Sigmoid colon (tissue), 4 donors: ENCODE measurements at regions not wholly inside any gene's neighbourhood (a gene's known extent, or its start where the extent isn't known, plus 50 kb on each side); places are given as distances from the start of the nearest gene placed in this dataset.

Experiments used
- CTCF ChIP-seq, 4 experiments: fragments of 450-650 bp in 3 of 4; fragments of 200-600 bp in 1 of 4; IDR thresholded peaks; one replicate each; pipeline ENCODE4 v1.5.1; 2016 to 2019; ENCODE audit warnings: antibody characterized with exemption in 4 of 4, mild to moderate bottlenecking in 3 of 4, moderate library complexity in 2 of 4
- EP300 ChIP-seq, 4 donors: sonication (generic); formaldehyde crosslinking; IDR thresholded peaks; one replicate each; pipeline ENCODE4 v1.6.1; 2017; ENCODE audit warnings: antibody characterized with exemption in 4 of 4
- POLR2A ChIP-seq, 2 donors: fragments of 450-650 bp; IDR thresholded peaks; one replicate each; pipeline ENCODE4 v1.6.1; 2016; ENCODE audit warnings: antibody characterized with exemption in 2 of 2, mild to moderate bottlenecking in 2 of 2, moderate library complexity in 2 of 2
- POLR2AphosphoS5 ChIP-seq, 4 donors: sonication (generic); formaldehyde crosslinking; IDR thresholded peaks; one replicate each; pipeline ENCODE4 v1.6.1; 2017; ENCODE audit warnings: antibody characterized with exemption in 4 of 4

GRCh38 chr15:39296955-39297354 lies 283.9 kb upstream of the THBS1 start:
- TF ChIP-seq POLR2AphosphoS5 (IDR thresholded peaks at IDR 0.05), result no peak
- TF ChIP-seq CTCF (IDR thresholded peaks at IDR 0.05), result no peak
- no peak for TF ChIP-seq POLR2A (IDR thresholded peaks at IDR 0.05)
- TF ChIP-seq EP300 (IDR thresholded peaks at IDR 0.05), result no peak
